OCI-LY7 (cell line): ENCODE measurements at regions not wholly inside any gene's neighbourhood (a gene's known extent, or its start where the extent isn't known, plus 50 kb on each side); places are given as distances from the start of the nearest gene placed in this dataset.

ENCODE experiments used
- CTCF ChIP-seq: fragments of 200-600 bp; sonication (generic); conservative IDR thresholded peaks from 2 replicates; pipeline ENCODE4 v1.5.1; 2014; ENCODE audit warnings: mild to moderate bottlenecking, antibody characterized with exemption, low read length, moderate library complexity, mixed read lengths
- EZH2phosphoT487 ChIP-seq: fragments of 200-600 bp; sonication (generic); IDR thresholded peaks from 2 replicates; pipeline ENCODE4 v1.6.1; 2018; ENCODE audit warnings: low read depth, borderline replicate concordance, mild to moderate bottlenecking, mixed run types, antibody characterized with exemption, low read length, moderate library complexity, mixed read lengths

- no peak for TF ChIP-seq CTCF
- TF ChIP-seq EZH2phosphoT487: no peak
Measured at GRCh38 chr3:35335703-35336102, 303.6 kb upstream of the ARPP21 start.
